GM19438 (cell line): ENCODE measurements at regions not wholly inside any gene's neighbourhood (a gene's known extent, or its start where the extent isn't known, plus 50 kb on each side); places are given as distances from the start of the nearest gene placed in this dataset.
"Not testable (repeated sequence)": the region's sequence is repeated elsewhere in the genome, so short reads cannot be mapped to it uniquely, and the experiment has no call there.

Experiments used
- ATAC-seq: cut with Tn5 transposase; IDR thresholded peaks from one replicate; pipeline ENCODE4 v1.9.1; 2021; ENCODE audit warnings: low read depth; ENCODE audit not compliant: unreplicated experiment

GRCh38 chr4:186845137-186845842, 121.6 kb upstream of the FAT1 start:
- ATAC-seq: no peak

DNA sequence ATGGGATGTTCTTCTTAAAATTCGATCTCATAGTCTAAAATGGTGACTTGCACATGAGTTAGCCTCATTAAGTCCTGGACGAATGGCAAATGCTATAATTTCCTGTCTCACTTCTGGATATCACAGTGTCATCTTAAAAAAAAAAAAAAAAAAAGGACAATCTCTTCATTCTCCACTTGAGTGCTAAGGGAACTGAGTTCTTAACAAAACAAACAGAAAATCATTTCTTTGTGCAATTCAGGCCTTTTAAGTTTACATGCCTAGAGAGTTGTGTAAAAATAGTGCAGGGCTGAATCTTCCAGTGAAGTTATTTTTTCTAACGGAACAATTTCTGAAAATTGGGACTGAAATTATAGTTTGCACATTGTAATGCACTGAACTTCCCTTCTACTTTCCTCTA, 122.8 kb upstream of the FAT1 start:
- ATAC-seq: no peak

- ATAC-seq: not testable (repeated sequence)
Observed at GRCh38 chr4:186847429-186848131, 123.9 kb upstream of the FAT1 start.

GRCh38 chr4:186848437-186848836, 124.8 kb upstream of the FAT1 start:
- no peak for ATAC-seq

DNA sequence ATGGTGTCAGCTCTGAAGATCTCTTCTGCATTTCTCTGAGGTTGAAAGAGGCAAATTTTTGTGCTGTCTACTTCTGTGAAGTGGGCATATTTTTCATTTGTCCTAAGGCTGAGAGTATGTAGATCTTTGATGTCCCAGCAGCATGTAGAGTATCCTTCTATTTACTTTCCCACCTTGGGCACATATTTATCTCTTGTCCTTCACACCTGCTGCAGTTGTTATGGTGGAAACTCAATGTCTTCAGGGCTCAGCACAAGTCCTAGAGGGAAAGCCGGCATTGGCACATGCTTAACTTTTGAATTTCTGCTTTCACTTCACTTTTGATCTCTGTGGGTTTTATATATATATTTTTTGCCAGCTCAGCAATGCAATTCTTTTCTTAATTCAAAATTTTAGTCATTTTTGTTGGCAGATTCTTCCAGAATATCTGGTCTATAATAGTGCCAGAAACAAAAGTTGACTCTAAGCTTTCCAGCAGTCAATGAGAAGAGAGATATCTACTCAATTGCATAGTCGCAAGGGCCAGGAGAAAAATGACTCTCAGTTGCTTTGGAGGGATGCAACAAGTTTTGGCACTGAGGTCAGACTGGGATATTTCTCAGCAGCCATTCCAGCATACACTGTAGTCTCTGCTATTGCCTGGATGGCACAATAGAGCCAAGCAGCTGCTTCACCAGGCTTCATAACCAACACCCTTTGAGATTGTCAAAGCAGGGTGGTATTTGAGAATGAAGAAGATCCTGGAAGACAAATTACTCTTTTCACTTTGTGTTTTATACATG, 127.8 kb upstream of the FAT1 start:
- no peak for ATAC-seq

DNA sequence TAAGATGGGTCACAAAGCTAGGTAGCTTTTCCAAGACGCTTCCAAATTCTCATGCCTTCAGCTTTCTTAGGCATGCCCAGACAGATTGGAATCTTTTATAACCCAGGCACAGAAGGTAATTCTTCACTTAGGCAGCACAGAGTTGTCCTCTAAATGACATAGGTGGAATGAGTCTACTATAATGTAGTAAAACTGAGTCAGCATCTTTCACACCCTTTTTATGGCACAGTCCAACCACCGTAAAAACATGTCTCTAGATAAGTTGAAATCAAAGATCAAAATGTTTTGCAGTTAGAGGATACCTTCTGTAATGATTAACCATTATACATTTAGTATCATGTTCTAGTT, 128.4 kb upstream of the FAT1 start:
- ATAC-seq: no peak

DNA sequence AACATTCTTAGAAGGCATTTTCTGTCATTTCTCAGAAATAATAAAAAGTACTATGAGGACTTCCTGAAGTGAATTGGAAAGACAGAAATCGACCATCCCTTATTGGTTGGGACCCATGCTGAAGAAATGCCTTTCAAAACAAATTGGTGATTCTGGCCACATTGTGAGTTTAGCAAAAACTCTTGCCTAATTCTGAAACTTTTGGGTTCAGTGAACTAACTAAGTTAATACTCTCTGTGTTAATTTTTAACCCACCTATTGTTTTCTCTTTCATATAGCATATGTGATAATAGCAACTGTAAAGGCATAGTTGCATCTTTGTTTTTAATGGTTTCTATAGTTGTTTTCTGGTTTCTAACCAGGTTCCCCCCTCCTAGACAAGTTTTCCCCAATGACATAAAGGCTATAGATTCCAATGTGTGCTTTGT, 129.3 kb upstream of the FAT1 start:
- ATAC-seq: peak; percentile 93

DNA sequence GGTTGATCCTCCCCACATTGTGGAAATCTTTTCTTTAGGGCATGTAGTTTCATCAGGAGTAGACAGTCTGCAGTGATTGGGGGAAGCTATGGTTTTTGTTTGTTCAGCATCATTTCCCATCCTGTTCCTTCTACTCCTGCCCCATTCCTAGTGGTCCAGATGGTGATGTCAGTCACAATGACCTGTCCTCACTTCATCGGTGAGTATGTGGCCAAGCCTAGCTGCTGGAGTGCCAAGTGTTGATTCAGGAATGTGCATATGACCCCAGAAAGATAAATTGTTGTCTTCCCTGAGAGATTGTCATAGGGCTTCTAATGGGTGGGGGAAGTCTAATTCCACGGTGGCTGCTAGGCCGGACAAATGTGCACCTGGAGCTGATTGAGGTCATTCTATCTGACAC, 130.6 kb upstream of the FAT1 start:
- ATAC-seq: no peak

GRCh38 chr4:186855111-186855510, 131.5 kb upstream of the FAT1 start:
- ATAC-seq: no peak

- ATAC-seq: no peak
Observed at GRCh38 chr4:186857793-186858192, 134.1 kb upstream of the FAT1 start.

DNA sequence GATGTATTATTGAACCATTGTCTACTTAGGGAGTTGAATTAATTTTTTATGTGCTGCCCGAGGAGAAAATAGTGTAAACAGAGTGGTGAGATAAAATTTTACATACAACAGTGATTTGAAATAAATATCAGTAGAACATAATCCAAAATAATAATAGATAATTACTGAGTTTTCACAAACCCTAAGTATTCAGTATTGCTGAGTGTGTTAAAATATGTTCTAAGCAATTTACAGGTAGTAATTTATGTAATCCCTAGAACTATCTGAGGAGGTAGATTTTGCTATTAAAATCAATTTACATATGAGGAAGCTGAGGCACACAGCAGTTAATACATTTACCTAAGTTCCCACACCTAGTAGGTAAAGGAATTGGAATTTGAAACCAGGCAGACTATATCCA, 134.7 kb upstream of the FAT1 start:
- no peak for ATAC-seq

GRCh38 chr4:186859420-186859819, 135.8 kb upstream of the FAT1 start:
- no peak for ATAC-seq

- ATAC-seq: no peak
Observed at GRCh38 chr4:186861317-186861716, 137.7 kb upstream of the FAT1 start.

DNA sequence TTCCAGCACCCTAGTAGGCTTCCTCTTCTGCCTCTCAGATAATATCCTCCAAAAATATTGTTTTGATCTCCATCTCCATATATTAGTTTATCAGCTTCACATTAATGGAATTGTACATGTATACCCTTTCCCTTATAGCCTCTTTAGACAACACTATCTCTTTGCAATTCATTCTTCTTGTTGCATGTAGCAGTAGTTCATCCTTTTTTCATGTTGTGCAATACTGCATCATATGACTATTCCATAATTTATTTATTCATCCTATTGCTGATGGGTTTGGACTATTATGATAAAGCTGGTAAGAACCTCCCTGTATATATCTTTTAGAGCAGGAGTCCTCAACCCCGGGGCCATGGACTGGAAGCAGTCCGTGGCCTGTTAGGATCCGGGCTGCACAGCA, 148.2 kb upstream of the FAT1 start:
- ATAC-seq: no peak

GRCh38 chr4:186873095-186873494, 149.4 kb upstream of the FAT1 start:
- ATAC-seq: not testable (repeated sequence)

DNA sequence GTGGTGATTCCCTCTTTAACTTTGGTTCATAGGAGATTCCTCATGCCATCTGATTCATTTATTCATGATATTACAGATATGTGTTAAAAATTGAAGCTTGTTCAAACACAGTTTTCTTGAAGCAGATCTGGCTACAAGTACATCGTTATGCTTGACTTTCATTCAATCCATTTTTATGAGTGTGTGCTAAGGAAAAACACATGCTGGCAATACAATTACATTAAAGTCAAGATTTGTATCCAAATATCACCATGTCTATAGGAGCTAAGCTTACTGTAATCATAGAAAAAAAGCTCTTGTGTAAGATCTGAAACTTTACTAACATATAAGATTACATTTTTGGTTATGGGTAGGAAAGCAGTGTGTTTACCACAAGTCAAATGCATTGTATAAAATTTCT, 151.8 kb upstream of the FAT1 start:
- ATAC-seq: no peak

DNA sequence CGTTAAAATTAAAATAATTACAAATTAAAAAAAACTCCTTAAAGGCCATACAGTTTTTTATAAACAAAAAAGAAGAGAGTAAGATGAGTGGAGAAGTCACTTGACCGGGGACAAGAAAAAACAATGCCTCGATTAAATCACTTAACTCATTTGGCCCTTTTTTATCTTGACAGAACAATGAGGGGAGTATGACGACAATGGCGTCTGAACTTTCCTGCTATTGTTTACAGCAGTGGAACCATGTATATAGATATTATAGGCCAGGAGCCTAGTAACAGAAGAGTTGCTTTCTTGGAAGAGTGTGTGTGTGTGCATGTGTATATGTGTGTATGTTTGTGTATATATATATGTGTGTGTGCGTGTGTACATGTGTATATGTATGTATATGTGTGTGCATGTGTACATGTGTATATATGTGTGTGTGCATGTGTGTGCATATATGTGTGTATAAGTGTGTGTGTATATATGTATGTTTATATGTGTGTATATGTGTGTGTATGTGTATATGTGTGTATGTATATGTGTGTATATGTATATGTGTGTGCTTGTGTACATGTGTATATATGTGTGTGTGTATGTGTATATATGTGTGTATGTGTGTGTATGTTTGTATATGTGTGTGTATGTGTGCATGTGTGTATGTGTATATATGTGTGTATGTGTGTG, 153.4 kb upstream of the FAT1 start:
- ATAC-seq: no peak

DNA sequence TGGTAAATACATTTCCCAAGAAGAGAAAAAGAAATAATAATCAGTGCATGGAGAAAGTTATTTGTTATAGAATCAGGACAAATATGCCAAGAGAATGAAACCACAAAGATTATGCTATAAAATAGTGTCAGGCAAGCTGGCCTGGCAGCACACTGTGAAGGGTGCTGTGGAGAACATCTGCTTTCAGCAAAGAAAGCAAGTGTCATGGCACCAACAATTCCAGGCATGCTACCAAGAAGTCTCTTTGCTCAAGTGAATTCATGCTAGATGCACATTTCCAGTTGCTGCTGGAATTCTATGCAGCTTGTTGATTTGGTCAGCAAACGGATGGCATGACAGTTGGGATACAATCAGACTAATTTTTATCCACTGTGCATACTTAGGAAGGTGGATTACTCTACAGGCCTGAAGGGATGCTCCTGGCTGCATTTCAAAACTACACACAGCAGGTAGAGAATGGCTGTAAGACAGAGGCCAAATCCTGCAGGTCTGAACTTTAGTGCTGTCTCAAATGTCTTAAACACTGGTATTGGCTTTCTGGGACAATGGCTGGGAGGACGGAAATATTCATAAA, 154.6 kb upstream of the FAT1 start:
- no peak for ATAC-seq

DNA sequence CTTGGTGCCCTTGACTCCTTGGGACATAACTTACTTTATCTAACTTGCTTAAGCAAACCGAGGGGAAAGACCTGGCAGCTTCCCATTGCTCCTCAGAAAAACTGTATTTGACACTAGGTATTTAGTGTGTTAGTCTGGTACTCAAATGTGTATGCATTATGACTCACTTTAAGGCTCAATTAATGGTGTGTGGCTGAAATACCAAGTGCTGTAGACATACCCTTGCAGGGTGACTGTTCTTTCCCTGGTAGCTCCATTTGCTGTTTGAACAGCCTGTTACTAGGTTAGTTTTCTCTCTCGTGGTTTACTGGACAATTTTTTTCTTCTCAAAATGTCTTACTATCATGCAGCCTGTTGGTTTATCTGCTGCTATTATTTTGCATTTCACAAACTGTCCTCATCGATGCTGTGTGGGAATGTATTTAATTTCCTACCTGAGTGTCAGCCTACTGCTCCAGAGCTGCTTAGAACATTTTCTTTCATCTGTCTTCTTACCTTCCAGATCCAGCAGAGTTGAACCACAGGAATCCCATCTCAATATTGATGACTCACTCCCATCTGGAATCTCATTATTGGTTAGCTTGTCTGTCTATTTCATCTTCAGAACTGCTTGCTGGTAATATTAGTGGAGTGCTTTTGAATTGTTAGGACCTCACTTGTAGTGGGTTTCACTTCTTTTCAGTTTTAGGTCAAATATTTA, 158.0 kb upstream of the FAT1 start:
- no peak for ATAC-seq

DNA sequence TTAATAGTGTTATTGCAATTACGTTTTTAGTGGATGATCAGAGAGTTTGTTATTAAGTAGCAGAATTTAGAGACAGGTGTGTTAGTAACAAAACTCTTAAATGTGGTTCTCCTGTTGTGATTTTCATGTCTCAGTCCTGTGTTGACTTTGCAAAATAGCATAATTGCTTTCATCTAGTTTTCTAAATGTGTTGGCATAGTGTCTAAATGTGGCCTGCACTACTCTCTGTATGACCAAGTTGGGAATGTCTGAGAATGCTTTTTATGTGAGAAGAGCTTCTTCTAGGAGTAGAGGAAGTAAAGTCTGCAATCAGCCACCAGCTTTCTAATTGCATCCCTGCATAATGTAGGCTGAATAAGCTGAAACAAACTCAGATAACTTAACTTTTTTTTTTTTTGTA, 158.6 kb upstream of the FAT1 start:
- ATAC-seq: no peak
